ENCODE measurements at regions not wholly inside any gene's neighbourhood (a gene's known extent, or its start where the extent isn't known, plus 50 kb on each side); places are given as distances from the start of the nearest gene placed in this dataset.

DNA sequence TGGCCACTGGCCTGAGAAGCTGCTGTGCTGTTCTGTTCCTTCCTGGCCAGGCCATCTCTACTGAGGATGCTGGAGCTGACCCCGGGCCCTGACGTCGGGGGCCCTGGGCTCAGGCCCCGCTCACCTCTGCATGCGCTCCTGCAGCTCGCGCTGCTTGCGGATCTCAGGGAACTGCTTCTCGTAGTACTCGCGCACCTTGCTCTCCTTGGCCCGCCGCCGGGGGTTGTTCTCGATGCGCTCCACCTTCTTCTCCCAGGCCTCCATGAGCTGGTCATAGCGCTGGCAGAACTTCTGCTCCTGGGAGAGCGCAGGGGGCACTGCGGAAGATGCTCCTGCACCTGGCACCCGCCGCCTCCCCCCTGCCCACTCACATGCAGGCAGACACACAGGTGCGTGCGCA, 135.6 kb downstream of the RFLNA start:
- peak overlapping the region; percentile 40 to 85 (median 63); a peak in 4 of 7 replicates for H3K27ac Mint-ChIP-seq
- peak overlapping the region; percentile 1 for H4K5ac ChIP-seq (ENCODE audit: insufficient read length, low read depth, low read length)
- WGBS (ENCODE audit: extremely low coverage, insufficient read length, low lambda C conversion rate) = no CpG with 5 or more reads among the region's 23 CpGs
- no peaks in the 10 kb centered on the region for H3K9me3 ChIP-seq (ENCODE audit: control insufficient read depth, low read depth, low read length)
- no peaks in the 10 kb centered on the region for H3K27me3 ChIP-seq (ENCODE audit: insufficient read depth, low read length)
- TF ChIP-seq, protein P1, sequence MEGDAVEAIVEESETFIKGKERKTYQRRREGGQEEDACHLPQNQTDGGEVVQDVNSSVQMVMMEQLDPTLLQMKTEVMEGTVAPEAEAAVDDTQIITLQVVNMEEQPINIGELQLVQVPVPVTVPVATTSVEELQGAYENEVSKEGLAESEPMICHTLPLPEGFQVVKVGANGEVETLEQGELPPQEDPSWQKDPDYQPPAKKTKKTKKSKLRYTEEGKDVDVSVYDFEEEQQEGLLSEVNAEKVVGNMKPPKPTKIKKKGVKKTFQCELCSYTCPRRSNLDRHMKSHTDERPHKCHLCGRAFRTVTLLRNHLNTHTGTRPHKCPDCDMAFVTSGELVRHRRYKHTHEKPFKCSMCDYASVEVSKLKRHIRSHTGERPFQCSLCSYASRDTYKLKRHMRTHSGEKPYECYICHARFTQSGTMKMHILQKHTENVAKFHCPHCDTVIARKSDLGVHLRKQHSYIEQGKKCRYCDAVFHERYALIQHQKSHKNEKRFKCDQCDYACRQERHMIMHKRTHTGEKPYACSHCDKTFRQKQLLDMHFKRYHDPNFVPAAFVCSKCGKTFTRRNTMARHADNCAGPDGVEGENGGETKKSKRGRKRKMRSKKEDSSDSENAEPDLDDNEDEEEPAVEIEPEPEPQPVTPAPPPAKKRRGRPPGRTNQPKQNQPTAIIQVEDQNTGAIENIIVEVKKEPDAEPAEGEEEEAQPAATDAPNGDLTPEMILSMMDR (conservative IDR thresholded peaks at IDR 0.05) = no peak
- H2AFZ ChIP-seq (ENCODE audit: low read length) = no peak overlapping the region
- no peak overlapping the region for H2BK20ac ChIP-seq (ENCODE audit: low read depth, low read length, poor library complexity, severe bottlenecking)
- H3K27me3 Mint-ChIP-seq (ENCODE audit: low read depth) = no peaks in the 10 kb centered on the region
- H4K20me1 ChIP-seq (ENCODE audit: control insufficient read depth, insufficient read depth, insufficient read length) = peaks cover 4% of the 10 kb centered on the region
- H3K14ac ChIP-seq (ENCODE audit: insufficient read depth, low read length) = no peak overlapping the region
- H3K9ac ChIP-seq (ENCODE audit: extremely low read depth, insufficient read length, low read length) = no peak overlapping the region
- H3K18ac ChIP-seq (ENCODE audit: insufficient read length, low read depth, low read length) = no peak overlapping the region
- no peaks in the 10 kb centered on the region for H3K79me2 ChIP-seq (ENCODE audit: insufficient read depth, low read length)
- no peak overlapping the region for H3T11ph ChIP-seq (ENCODE audit: low read length)
- H3K27ac ChIP-seq (ENCODE audit: insufficient read length, low read depth, low read length) = no peak overlapping the region
- no peak overlapping the region for H2BK120ac ChIP-seq (ENCODE audit: low read depth, low read length, poor library complexity, severe bottlenecking)
- no peak overlapping the region for H4K91ac ChIP-seq (ENCODE audit: insufficient read length, low read depth, low read length)
- no peak overlapping the region for H2BK12ac ChIP-seq (ENCODE audit: insufficient read length, low read depth, low read length)
- DNase-seq = no peak
- no peak overlapping the region for H2BK5ac ChIP-seq (ENCODE audit: insufficient read length, low read length)
- H3K56ac ChIP-seq (ENCODE audit: insufficient read length, low read depth, low read length) = no peak overlapping the region
- no peaks in the 10 kb centered on the region for H3K23me2 ChIP-seq (ENCODE audit: insufficient read length, low read depth, low read length, poor library complexity, severe bottlenecking)
- H3K4me1 Mint-ChIP-seq = peaks cover 22 to 41% of the 10 kb centered on the region in 2 experiments
- peaks cover 11 to 50% (median 49%) of the 10 kb centered on the region in 3 experiments; a peak in 6 of 7 replicates for H3K36me3 Mint-ChIP-seq (ENCODE audit: insufficient read depth in 1 of 3, low read depth in 3 of 3)
- H2BK15ac ChIP-seq (ENCODE audit: low read depth, low read length) = no peak overlapping the region
- no peak overlapping the region for H4K8ac ChIP-seq (replicated peaks; ENCODE audit: insufficient read length, low read depth, low read length)
- no peak overlapping the region for H3K4ac ChIP-seq (ENCODE audit: low read depth, low read length)
- H3K9me3 Mint-ChIP-seq = no peaks in the 10 kb centered on the region
- no peak overlapping the region for H3K4me3 Mint-ChIP-seq
- no peak overlapping the region for H3K4me2 ChIP-seq (ENCODE audit: insufficient read depth, insufficient read length, low read length)
- no peaks in the 10 kb centered on the region for H3K79me1 ChIP-seq (ENCODE audit: insufficient read depth, low read depth, low read length, poor library complexity, severe bottlenecking)
- H3K4me1 ChIP-seq (ENCODE audit: insufficient read depth, low read length) = 0 out of 2 replicates have a peak, but pooled peaks cover 7% of the 10 kb centered on the region
- H2AK5ac ChIP-seq (ENCODE audit: insufficient read length, low read length) = no peak overlapping the region
- no peak overlapping the region for H3K23ac ChIP-seq (ENCODE audit: insufficient read length, low read depth, low read length)

All from H9 (cell line).